ENCODE measurements at regions not wholly inside any gene's neighbourhood (a gene's known extent, or its start where the extent isn't known, plus 50 kb on each side); places are given as distances from the start of the nearest gene placed in this dataset.
A peak's percentile ranks its signal among the peaks of the same experiment; 100 is the strongest.
"Not testable (repeated sequence)": the region's sequence is repeated elsewhere in the genome, so short reads cannot be mapped to it uniquely, and the experiment has no call there.

- not testable (repeated sequence) for DNase-seq
Observed at GRCh38 chrX:92430574-92430973, 651.4 kb downstream of the PCDH11X start.

GRCh38 chrX:92460539-92460938 lies 681.4 kb downstream of the PCDH11X start:
- DNase-seq = peak; percentile 15

- DNase-seq = not testable (repeated sequence)
Observed at GRCh38 chrX:92480165-92480564, 701.0 kb downstream of the PCDH11X start.

- not testable (repeated sequence) for DNase-seq
Observed at GRCh38 chrX:92485487-92485886, 706.3 kb downstream of the PCDH11X start.

- DNase-seq = peak; percentile 63
Observed at GRCh38 chrX:92515270-92515669, 736.1 kb downstream of the PCDH11X start.

- DNase-seq = not testable (repeated sequence)
Observed at GRCh38 chrX:92528995-92529394, 749.8 kb downstream of the PCDH11X start.

- not testable (repeated sequence) for DNase-seq
Observed at GRCh38 chrX:92540461-92540860, 761.3 kb downstream of the PCDH11X start.

- DNase-seq = not testable (repeated sequence)
Observed at GRCh38 chrX:92558323-92558722, 779.1 kb downstream of the PCDH11X start.

- not testable (repeated sequence) for DNase-seq
Observed at GRCh38 chrX:92558796-92559195, 779.6 kb downstream of the PCDH11X start.

- DNase-seq = not testable (repeated sequence)
Observed at GRCh38 chrX:92560083-92560482, 780.9 kb downstream of the PCDH11X start.

GRCh38 chrX:92570217-92570616 lies 791.0 kb downstream of the PCDH11X start:
- not testable (repeated sequence) for DNase-seq

GRCh38 chrX:92586643-92587042 lies 807.5 kb downstream of the PCDH11X start:
- DNase-seq = not testable (repeated sequence)

GRCh38 chrX:92589676-92590075 lies 810.5 kb downstream of the PCDH11X start:
- DNase-seq = not testable (repeated sequence)

- not testable (repeated sequence) for DNase-seq
Observed at GRCh38 chrX:92590726-92591298, 811.6 kb downstream of the PCDH11X start.

- not testable (repeated sequence) for DNase-seq
Observed at GRCh38 chrX:92611517-92611916, 832.3 kb downstream of the PCDH11X start.

- not testable (repeated sequence) for DNase-seq
Observed at GRCh38 chrX:92626699-92627098, 847.5 kb downstream of the PCDH11X start.

GRCh38 chrX:92657593-92657992 lies 878.4 kb downstream of the PCDH11X start:
- DNase-seq = not testable (repeated sequence)

- DNase-seq = not testable (repeated sequence)
Observed at GRCh38 chrX:92659743-92660142, 880.6 kb downstream of the PCDH11X start.

GRCh38 chrX:92692796-92693195 lies 913.6 kb downstream of the PCDH11X start:
- DNase-seq = not testable (repeated sequence)

- not testable (repeated sequence) for DNase-seq
Observed at GRCh38 chrX:92699388-92700092, 920.4 kb downstream of the PCDH11X start.

- peak; percentile 2 for DNase-seq
Observed at GRCh38 chrX:92709784-92710183, 930.6 kb downstream of the PCDH11X start.
